CD14-positive monocyte (primary cell): ENCODE measurements at regions not wholly inside any gene's neighbourhood (a gene's known extent, or its start where the extent isn't known, plus 50 kb on each side); places are given as distances from the start of the nearest gene placed in this dataset.

Experiments
- DNase-seq, 3 donors: peaks; one replicate each; pipeline ENCODE4 v3.0.0-alpha.2; 2011 to 2022
- H2AFZ ChIP-seq: 2 replicates; pipeline ENCODE4 v1.6.0; 2012; ENCODE audit warnings: mild to moderate bottlenecking, low read depth, low read length, inconsistent platforms; ENCODE audit not compliant: insufficient read depth, poor library complexity, severe bottlenecking
- H3K27ac ChIP-seq, 2 donors: 1 replicate in 1 of 2; 2 replicates in 1 of 2; pipeline ENCODE4 v1.5.1; 2012 to 2013; ENCODE audit warnings: low read length in 2 of 2, control low read depth in 1 of 2, inconsistent platforms in 1 of 2, low read depth in 1 of 2, mild to moderate bottlenecking in 1 of 2
- H3K27me3 ChIP-seq, 2 donors: one replicate each; pipeline versions ENCODE4 v1.6.0 to v1.6.1; 2011 to 2013; ENCODE audit warnings: low read length in 2 of 2; ENCODE audit not compliant: control insufficient read depth in 2 of 2, insufficient read depth in 2 of 2
- H3K36me3 ChIP-seq, 2 donors: replicated peaks in 1 of 2; 1 replicate in 1 of 2; 2 replicates in 1 of 2; pipeline versions ENCODE4 v1.5.1 to v1.6.1; 2012 to 2013; ENCODE audit warnings: low read length in 2 of 2, control low read depth in 1 of 2, inconsistent platforms in 1 of 2, mild to moderate bottlenecking in 1 of 2; ENCODE audit not compliant: insufficient read depth in 2 of 2, control insufficient read depth in 1 of 2
- H3K4me1 ChIP-seq, 2 donors: 1 replicate in 1 of 2; 2 replicates in 1 of 2; pipeline versions ENCODE4 v1.5.1 to v1.6.1; 2012 to 2013; ENCODE audit warnings: low read length in 2 of 2, control low read depth in 1 of 2, inconsistent platforms in 1 of 2, mild to moderate bottlenecking in 1 of 2, moderate library complexity in 1 of 2; ENCODE audit not compliant: insufficient read depth in 2 of 2, control insufficient read depth in 1 of 2
- H3K4me2 ChIP-seq: replicated peaks from 2 replicates; pipeline ENCODE3; 2012; ENCODE audit warnings: low read length, moderate library complexity, mild to moderate bottlenecking; ENCODE audit not compliant: poor library complexity, severe bottlenecking; ENCODE audit errors: extremely low read depth
- H3K4me3 ChIP-seq, 3 experiments: fragments of 200-600 bp in 1 of 3; sonication (generic) in 1 of 3; replicated peaks in 1 of 3; 1 replicate in 2 of 3; 2 replicates in 1 of 3; pipeline ENCODE4 v1.5.1; 2011 to 2013; ENCODE audit warnings: low read length in 3 of 3, mild to moderate bottlenecking in 3 of 3, control low read depth in 2 of 3, low read depth in 2 of 3, inconsistent platforms in 1 of 3, moderate library complexity in 1 of 3
- H3K79me2 ChIP-seq: 2 replicates; pipeline ENCODE4 v1.6.0; 2012; ENCODE audit warnings: mild to moderate bottlenecking, control low read depth, inconsistent platforms, low read length, moderate library complexity; ENCODE audit not compliant: insufficient read depth
- H3K9ac ChIP-seq: 2 replicates; pipeline ENCODE4 v1.6.0; 2017; ENCODE audit warnings: low read length, mild to moderate bottlenecking; ENCODE audit not compliant: insufficient read depth, poor library complexity, severe bottlenecking
- H3K9me3 ChIP-seq, 2 donors: replicated peaks in 1 of 2; 1 replicate in 1 of 2; 2 replicates in 1 of 2; pipeline versions ENCODE4 v1.5.1 to v1.6.1; 2012 to 2013; ENCODE audit warnings: low read length in 2 of 2, control low read depth in 1 of 2; ENCODE audit not compliant: control insufficient read depth in 1 of 2, insufficient read depth in 1 of 2
- H4K20me1 ChIP-seq: 2 replicates; pipeline ENCODE4 v1.6.0; 2012; ENCODE audit warnings: mild to moderate bottlenecking, low read length, control low read depth, moderate library complexity; ENCODE audit not compliant: insufficient read depth
- H3K27ac Mint-ChIP-seq, 7 donors: one replicate each; pipeline ENCODE4 v1.8.0; 2020; ENCODE audit warnings: mild to moderate bottlenecking in 7 of 7, mixed read lengths in 7 of 7, moderate library complexity in 6 of 7, inconsistent platforms in 2 of 7
- H3K27me3 Mint-ChIP-seq, 3 donors: one replicate each; pipeline ENCODE4 v1.8.0; 2021 to 2022; ENCODE audit warnings: low read depth in 3 of 3, mild to moderate bottlenecking in 3 of 3, mixed read lengths in 3 of 3, moderate library complexity in 3 of 3, inconsistent platforms in 1 of 3
- H3K36me3 Mint-ChIP-seq, 2 donors: one replicate each; pipeline ENCODE4 v1.8.0; 2020; ENCODE audit warnings: mixed read lengths in 2 of 2, inconsistent platforms in 1 of 2, mild to moderate bottlenecking in 1 of 2
- H3K4me1 Mint-ChIP-seq: one replicate; pipeline ENCODE4 v1.8.0; 2020; ENCODE audit warnings: mild to moderate bottlenecking, mixed read lengths
- H3K4me3 Mint-ChIP-seq, 2 donors: one replicate each; pipeline ENCODE4 v1.8.0; 2020; ENCODE audit warnings: mild to moderate bottlenecking in 2 of 2, mixed read lengths in 2 of 2, moderate library complexity in 1 of 2
- H3K9me3 Mint-ChIP-seq, 7 donors: one replicate each; pipeline ENCODE4 v1.8.0; 2020 to 2022; ENCODE audit warnings: mixed read lengths in 7 of 7, mild to moderate bottlenecking in 6 of 7, moderate library complexity in 6 of 7, inconsistent platforms in 2 of 7
- WGBS: methylation state at CpG from one replicate; pipeline ENCODE4 v1.1.5; 2013; ENCODE audit warnings: missing lambda C conversion rate; ENCODE audit not compliant: insufficient coverage; 5-methylcytosine and 5-hydroxymethylcytosine counted together
- intact Hi-C, 2 donors: fragments of 100-400 bp; cut with micrococcal nuclease; formaldehyde crosslinking; loops; one replicate each; pipeline versions ENCODE4 v1.15.0 to v1.15.1; 2023
- TF ChIP-seq, protein P1 (sequence below): fragments of 200-600 bp; IDR thresholded peaks from one replicate; pipeline ENCODE4 v1.8.0; 2022; ENCODE audit warnings: antibody characterized with exemption, mild to moderate bottlenecking

DNA sequence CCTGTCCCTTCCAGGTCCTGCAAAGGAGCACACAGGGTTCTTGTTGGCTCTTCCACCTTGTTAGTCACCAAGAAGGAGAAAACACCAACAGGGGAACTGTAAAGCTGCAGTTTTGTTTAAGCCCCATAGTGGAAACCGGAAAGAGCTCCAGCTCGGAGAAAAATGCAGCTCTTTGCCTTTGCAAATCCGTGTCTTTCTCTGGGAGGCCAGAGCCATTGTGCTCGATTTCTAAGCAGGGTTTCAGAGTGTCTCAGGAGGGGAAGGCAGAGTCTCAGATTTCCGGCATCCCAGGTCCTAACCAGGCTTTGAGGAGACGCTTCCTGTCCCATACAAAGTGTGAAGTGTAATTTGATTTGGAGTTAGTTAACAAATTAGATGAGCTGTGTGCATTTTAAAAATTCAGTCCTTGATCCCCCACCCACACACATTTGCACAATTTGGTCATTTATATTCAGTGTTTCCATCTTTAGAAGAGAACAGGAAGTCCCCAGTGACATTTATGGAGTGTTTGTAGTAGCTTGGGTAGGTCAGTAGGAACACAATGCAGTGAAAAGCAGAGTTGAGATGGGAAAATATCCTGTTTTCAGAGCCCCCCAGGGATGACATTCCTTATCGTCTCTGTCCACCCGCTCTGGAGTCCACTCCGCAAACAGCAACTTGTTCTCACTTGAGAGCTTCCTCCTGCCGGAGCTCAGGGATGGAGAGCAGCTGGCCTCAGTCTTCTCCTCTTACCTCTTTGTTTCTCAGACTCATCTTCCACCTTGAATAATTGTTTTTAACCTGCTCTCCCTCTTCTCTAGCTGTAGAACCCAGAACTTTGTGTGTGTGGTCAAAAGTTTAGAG lies 331.9 kb downstream of the SEC14L1 start:
- DNase-seq, result no peak
- no peak overlapping the region for H2AFZ ChIP-seq
- Mint-ChIP-seq H3K27ac (peak overlapping the region; percentile 73 to 94 (median 87)), H3K36me3 (peaks cover 63 to 83% of the 10 kb centered on the region in 2 donors), H3K27me3 (peaks cover 0 to 3% (median 2%) of the 10 kb centered on the region in 3 donors), H3K9me3 (peaks cover 0 to 9% (median 0%) of the 10 kb centered on the region in 7 donors), H3K4me3 (peak overlapping the region; percentile 50 to 81), H3K4me1 (peaks cover 95% of the 10 kb centered on the region)
- peaks cover 100% of the 10 kb centered on the region for H3K79me2 ChIP-seq
- H3K4me1 ChIP-seq, result peaks cover 72 to 87% of the 10 kb centered on the region in 2 donors
- H3K4me2 ChIP-seq, result peak overlapping the region; percentile 61
- TF ChIP-seq, protein P1, sequence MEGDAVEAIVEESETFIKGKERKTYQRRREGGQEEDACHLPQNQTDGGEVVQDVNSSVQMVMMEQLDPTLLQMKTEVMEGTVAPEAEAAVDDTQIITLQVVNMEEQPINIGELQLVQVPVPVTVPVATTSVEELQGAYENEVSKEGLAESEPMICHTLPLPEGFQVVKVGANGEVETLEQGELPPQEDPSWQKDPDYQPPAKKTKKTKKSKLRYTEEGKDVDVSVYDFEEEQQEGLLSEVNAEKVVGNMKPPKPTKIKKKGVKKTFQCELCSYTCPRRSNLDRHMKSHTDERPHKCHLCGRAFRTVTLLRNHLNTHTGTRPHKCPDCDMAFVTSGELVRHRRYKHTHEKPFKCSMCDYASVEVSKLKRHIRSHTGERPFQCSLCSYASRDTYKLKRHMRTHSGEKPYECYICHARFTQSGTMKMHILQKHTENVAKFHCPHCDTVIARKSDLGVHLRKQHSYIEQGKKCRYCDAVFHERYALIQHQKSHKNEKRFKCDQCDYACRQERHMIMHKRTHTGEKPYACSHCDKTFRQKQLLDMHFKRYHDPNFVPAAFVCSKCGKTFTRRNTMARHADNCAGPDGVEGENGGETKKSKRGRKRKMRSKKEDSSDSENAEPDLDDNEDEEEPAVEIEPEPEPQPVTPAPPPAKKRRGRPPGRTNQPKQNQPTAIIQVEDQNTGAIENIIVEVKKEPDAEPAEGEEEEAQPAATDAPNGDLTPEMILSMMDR, result no peak
- H3K4me3 ChIP-seq, result peak overlapping the region in 1 of 3 experiments; percentile 50
- 51% methylated on average over 8 of the region's 10 CpGs for WGBS
- peaks cover 6 to 42% of the 10 kb centered on the region in 2 donors for H3K36me3 ChIP-seq
- H3K9me3 ChIP-seq, result no peaks in the 10 kb centered on the region
- H3K27ac ChIP-seq, result peak overlapping the region; percentile 58 to 73
- no peak overlapping the region for H3K9ac ChIP-seq
- intact Hi-C loops, result loop anchor here (5.0 kb wide), 1 partner anchor 35 kb away; no protein-coding TSS in a partner anchor
- H4K20me1 ChIP-seq, result peaks cover 88% of the 10 kb centered on the region
- H3K27me3 ChIP-seq, result no peaks in the 10 kb centered on the region

GRCh38 chr17:77473615-77474226 lies 333.0 kb downstream of the SEC14L1 start:
- peaks cover 78 to 96% of the 10 kb centered on the region in 2 donors for H3K4me1 ChIP-seq
- peaks cover 0 to 9% (median 0%) of the 10 kb centered on the region in 7 donors for H3K9me3 Mint-ChIP-seq
- peaks cover 96% of the 10 kb centered on the region for H3K4me1 Mint-ChIP-seq
- H4K20me1 ChIP-seq, result peaks cover 98% of the 10 kb centered on the region
- no peaks in the 10 kb centered on the region for H3K27me3 ChIP-seq
- H3K4me3 Mint-ChIP-seq, result no peak overlapping the region
- H3K9ac ChIP-seq, result no peak overlapping the region
- no peak overlapping the region for H3K4me2 ChIP-seq
- WGBS, result 96% methylated on average over 3 of the region's 6 CpGs
- H3K36me3 Mint-ChIP-seq, result peaks cover 57 to 76% of the 10 kb centered on the region in 2 donors
- no peak overlapping the region for H3K27ac ChIP-seq
- TF ChIP-seq, protein P1, result no peak
- H2AFZ ChIP-seq, result no peak overlapping the region
- peaks cover 0 to 2% (median 2%) of the 10 kb centered on the region in 3 donors for H3K27me3 Mint-ChIP-seq
- H3K4me3 ChIP-seq, result no peak overlapping the region
- no peaks in the 10 kb centered on the region for H3K9me3 ChIP-seq
- DNase-seq, result no peak
- peak overlapping the region in 1 of 7 donors; percentile 31 for H3K27ac Mint-ChIP-seq
- H3K79me2 ChIP-seq, result peaks cover 100% of the 10 kb centered on the region
- H3K36me3 ChIP-seq, result peaks cover 5 to 33% of the 10 kb centered on the region in 2 donors
- intact Hi-C loops, result loop anchor here (5.0 kb wide), 1 partner anchor 36 kb away; no protein-coding TSS in a partner anchor
